ENCODE measurements at regions not wholly inside any gene's neighbourhood (a gene's known extent, or its start where the extent isn't known, plus 50 kb on each side); places are given as distances from the start of the nearest gene placed in this dataset.

DNA sequence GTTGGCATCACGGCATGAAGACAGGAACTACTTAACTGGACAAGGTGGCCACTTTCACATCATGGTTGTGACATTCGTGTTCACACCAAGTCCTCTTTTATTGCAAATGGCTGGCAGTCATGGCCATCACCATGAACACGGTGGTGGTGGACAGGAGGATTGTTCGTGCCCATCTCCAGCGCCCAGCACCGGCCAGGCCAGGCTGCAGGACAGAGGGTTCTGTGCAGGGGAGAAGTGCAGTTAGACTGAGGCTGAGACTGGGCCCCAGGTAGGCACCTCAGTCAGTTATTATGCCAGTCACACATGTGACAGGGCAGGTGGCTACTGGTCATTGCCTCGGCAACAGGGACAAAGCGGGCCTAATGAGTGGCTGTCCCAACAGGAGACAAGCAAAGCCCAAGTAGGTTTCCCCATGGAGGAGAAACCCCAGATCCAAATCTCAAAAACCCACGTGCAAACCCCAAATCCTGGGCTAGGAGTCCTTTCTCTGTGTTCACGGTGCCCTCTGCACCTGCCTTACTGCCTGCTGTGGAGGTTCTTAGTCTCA is 468.1 kb upstream of the MYT1L start:
- H3K27ac Mint-ChIP-seq: no peak overlapping the region
- no peak overlapping the region for H3K4me3 Mint-ChIP-seq
- peaks cover 1 to 12% (median 3%) of the 10 kb centered on the region in 3 donors for H3K27me3 Mint-ChIP-seq (ENCODE audit: low read depth in 3 of 3)
- H3K4me1 Mint-ChIP-seq: no peaks in the 10 kb centered on the region
- no peak for DNase-seq
- no peaks in the 10 kb centered on the region for H3K36me3 Mint-ChIP-seq
- H3K9me3 Mint-ChIP-seq: peaks cover 0 to 7% (median 0%) of the 10 kb centered on the region in 6 donors

DNA sequence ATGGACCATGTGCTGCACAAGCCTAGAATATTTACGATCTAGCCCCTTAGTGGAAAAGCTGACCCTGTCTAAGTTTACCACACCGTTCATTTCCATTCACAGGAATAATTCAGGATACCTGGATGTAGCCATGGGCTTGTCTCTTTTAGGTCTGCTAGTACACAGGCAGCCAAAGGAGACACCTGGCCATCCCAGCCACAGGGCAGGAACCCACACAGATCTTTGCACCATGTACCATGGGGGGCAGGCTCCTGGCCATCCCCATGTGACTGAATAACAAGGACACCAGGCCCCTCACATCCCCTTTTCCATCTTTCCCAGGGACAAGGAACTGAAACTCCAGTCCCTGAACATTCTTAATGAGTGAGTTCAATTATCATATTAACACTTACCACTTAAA is 467.3 kb upstream of the MYT1L start:
- Mint-ChIP-seq H3K27ac (no peak overlapping the region), H3K36me3 (no peaks in the 10 kb centered on the region), H3K4me3 (no peak overlapping the region), H3K27me3 (ENCODE audit: low read depth in 3 of 3) (peaks cover 0 to 10% (median 3%) of the 10 kb centered on the region in 3 donors), H3K9me3 (peaks cover 0 to 7% (median 0%) of the 10 kb centered on the region in 6 donors), H3K4me1 (no peaks in the 10 kb centered on the region)
- no peak for DNase-seq

DNA sequence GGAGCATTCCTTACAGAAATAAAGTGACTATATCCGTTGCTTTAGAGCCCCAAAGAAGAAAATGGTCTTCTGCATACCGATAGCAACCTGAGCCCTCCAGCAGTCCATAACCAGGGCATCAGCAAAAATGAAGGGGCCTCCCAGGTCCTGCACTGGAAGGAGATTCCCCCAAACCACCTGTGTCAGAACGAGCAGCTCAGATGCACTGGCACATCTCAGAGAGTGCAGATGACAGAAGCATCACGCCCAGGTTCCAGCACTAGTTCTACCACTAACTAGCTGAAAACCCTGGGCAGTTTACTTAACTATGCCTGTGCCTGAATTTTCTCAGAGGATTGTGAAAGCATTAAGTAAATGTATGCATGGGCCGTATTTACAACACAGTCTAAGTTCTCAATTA is 466.7 kb upstream of the MYT1L start:
- no peak overlapping the region for H3K4me3 Mint-ChIP-seq
- no peaks in the 10 kb centered on the region for H3K36me3 Mint-ChIP-seq
- H3K27me3 Mint-ChIP-seq (ENCODE audit: low read depth in 3 of 3): peaks cover 0 to 10% (median 3%) of the 10 kb centered on the region in 3 donors
- H3K27ac Mint-ChIP-seq: no peak overlapping the region
- no peaks in the 10 kb centered on the region for H3K4me1 Mint-ChIP-seq
- no peak for DNase-seq
- peaks cover 0 to 7% (median 0%) of the 10 kb centered on the region in 6 donors for H3K9me3 Mint-ChIP-seq

DNA sequence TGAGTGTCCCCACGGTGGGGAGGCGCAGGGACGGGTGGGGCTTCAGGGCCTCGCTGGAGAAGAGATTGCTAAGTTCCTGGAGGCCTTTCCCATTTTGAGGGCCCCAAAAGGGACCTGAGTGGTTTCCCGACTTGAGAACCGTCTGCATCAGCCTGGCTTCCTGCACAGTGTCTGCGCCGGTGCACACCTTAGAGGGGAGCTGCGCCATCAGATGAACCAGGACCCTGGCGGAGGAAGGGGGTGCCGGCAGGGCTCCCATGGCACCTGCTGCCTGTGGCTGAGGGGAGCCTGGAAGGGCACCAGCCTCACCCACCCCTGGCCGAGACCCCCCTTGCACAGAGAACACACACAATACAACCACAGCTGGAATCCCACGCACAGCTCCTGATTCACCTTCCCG is 465.1 kb upstream of the MYT1L start:
- DNase-seq: no peak
- Mint-ChIP-seq H3K4me3 (no peak overlapping the region), H3K9me3 (peaks cover 0 to 1% (median 0%) of the 10 kb centered on the region in 6 donors), H3K36me3 (no peaks in the 10 kb centered on the region), H3K4me1 (no peaks in the 10 kb centered on the region), H3K27me3 (ENCODE audit: low read depth in 3 of 3) (peaks cover 0 to 7% (median 3%) of the 10 kb centered on the region in 3 donors), H3K27ac (no peak overlapping the region)

DNA sequence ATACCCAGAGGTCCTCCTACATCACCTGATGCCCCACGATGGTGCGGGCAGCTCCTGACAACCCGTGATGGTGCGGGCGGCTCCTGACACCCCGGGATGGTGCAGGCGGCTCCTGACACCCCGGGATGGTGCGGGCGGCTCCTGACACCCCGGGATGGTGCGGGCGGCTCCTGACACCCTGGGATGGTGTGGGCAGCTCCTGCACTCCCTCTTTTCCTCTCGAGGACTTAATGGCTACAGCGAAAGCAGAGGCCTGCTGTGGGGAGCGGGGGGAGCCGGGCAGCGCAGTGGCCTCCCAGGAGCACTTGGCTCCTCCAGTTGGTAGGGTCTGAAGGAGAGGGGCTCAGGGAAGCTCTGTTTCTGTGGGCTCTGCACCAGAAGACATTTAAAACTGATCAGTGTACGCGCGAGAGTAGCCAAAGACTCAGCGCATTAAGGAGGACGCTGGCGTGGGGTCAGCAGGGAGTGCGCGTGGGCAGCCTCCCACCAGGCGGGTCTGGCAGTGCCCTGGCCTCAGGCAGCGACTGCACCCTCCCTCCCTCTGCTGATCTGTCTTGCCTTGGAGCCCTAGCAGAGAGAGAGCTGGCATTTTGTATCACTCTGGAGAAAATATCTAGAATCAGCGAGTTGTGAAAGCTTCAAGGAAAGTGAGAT is 464.5 kb upstream of the MYT1L start:
- Mint-ChIP-seq H3K36me3 (no peaks in the 10 kb centered on the region), H3K4me1 (no peaks in the 10 kb centered on the region), H3K9me3 (no peaks in the 10 kb centered on the region), H3K27ac (no peak overlapping the region), H3K4me3 (no peak overlapping the region), H3K27me3 (ENCODE audit: low read depth in 3 of 3) (peaks cover 2 to 7% (median 3%) of the 10 kb centered on the region in 3 donors)
- DNase-seq: no peak

DNA sequence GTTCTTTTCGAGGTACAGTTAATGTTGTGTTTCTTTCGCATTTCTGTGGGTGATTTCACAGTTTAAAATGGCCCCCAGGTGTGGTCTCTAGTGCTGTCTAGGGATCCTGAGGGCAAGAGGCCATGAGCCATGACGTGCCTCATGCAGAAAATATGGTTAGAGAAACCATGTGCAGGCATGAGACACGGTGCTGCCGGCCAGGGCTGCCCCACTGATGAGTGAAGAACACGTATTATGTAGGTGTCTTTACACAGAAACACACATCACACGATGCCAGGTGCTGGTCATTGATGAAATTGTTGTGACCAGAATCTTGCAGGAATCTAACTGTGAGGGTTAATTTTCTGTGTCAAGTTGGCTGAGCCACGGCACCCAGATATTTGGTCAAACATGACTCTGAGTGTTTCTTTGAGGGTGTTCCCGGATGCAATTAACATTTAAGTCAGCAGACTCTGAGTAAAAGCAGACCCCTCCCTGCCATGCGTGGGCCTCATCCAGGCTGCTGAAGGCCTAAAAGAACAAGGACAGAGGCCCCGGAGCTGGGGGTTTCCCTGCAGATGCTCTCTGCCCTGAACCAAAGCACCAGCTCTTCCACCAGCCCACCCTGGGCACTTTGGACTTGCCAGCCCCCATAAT is 463.0 kb upstream of the MYT1L start:
- Mint-ChIP-seq H3K27ac (no peak overlapping the region), H3K36me3 (no peaks in the 10 kb centered on the region), H3K4me3 (no peak overlapping the region), H3K4me1 (no peaks in the 10 kb centered on the region), H3K27me3 (ENCODE audit: low read depth in 3 of 3) (peaks cover 2 to 7% (median 3%) of the 10 kb centered on the region in 3 donors), H3K9me3 (no peaks in the 10 kb centered on the region)
- no peak for DNase-seq

DNA sequence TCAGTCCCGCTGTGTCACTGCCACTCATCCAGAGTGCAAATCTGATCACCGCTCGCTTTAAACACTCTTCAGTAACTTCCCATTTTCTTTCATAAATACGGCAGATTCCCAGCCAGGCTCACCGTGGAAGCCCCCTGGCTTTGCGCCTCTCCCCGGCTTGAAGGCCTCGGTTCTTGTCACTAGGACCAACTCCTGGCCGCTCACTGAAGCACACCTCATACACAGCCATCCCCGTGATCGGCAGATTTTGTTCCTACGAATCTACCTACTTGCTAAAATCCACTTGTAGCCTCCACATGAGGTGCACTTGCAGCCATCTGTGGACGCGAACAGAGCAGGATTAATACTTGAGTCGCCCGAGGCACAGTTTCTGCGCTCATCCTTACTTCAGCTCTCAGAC is 462.4 kb upstream of the MYT1L start:
- H3K4me3 Mint-ChIP-seq: no peak overlapping the region
- peaks cover 2 to 7% (median 3%) of the 10 kb centered on the region in 3 donors for H3K27me3 Mint-ChIP-seq (ENCODE audit: low read depth in 3 of 3)
- H3K27ac Mint-ChIP-seq: no peak overlapping the region
- H3K4me1 Mint-ChIP-seq: no peaks in the 10 kb centered on the region
- no peaks in the 10 kb centered on the region for H3K9me3 Mint-ChIP-seq
- DNase-seq: no peak
- H3K36me3 Mint-ChIP-seq: no peaks in the 10 kb centered on the region

DNA sequence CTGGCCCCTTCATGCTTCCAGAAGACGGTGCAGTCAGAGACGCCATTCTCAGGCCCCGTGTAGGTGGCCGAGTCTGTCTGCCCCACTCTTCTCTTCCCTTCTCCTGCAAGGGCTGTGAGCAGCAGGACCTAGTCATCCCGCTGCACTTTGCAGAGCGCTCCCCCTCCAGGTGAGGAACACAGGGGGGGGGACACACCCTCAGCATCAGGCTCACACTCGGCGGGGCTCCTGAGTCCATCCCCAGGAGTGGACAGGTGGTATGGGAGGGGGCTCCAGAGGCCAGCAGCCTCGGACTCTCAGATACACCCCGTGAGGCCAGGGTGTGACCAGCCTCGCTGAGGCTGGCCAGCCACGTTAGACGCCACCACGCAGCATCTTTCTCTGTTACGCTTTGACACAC is 460.5 kb upstream of the MYT1L start:
- no peak overlapping the region for H3K4me3 Mint-ChIP-seq
- H3K4me1 Mint-ChIP-seq: no peaks in the 10 kb centered on the region
- no peak for DNase-seq
- H3K9me3 Mint-ChIP-seq: no peaks in the 10 kb centered on the region
- peaks cover 3% of the 10 kb centered on the region in 3 donors for H3K27me3 Mint-ChIP-seq (ENCODE audit: low read depth in 3 of 3)
- no peaks in the 10 kb centered on the region for H3K36me3 Mint-ChIP-seq
- no peak overlapping the region for H3K27ac Mint-ChIP-seq

DNA sequence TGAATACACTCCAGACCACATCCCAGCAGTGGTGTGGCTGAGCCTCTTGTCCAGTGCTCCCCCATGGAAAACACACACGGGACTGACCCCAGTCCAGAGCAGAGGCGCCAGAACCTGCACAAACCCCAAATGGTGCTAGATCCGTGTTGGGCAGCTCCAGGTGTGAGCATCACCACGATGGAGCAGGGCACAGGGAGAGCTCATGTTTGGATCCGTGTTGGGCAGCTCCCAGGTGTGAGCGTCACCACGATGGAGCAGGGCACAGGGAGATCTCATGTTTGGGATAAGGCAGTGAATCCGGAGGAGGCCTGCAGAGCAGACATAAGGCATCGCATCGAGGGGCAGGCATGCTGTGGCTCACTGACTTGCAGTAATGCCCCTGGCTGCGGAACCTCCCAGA is 460.0 kb upstream of the MYT1L start:
- Mint-ChIP-seq H3K4me3 (no peak overlapping the region), H3K4me1 (no peaks in the 10 kb centered on the region), H3K27me3 (ENCODE audit: low read depth in 3 of 3) (peaks cover 2 to 3% (median 3%) of the 10 kb centered on the region in 3 donors)

DNA sequence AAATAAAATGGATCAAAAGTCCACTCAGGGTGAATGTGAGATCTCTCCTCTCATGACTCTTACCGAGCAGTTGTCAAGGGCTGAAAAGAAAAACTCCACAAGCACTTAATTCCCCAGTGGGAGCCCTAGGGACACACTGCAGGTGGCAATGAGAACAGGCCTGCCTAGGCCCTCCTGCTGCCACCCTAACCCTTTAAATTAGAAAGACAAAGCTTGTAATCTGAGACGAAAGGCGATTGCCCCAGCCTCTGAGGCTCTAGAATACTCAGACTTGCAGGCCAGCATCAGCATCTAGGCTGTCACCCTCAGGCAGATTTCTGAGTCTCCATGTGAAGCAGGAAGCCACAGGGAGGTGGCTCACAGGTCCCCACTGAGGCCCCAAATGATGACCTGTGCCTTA is 457.0 kb upstream of the MYT1L start:
- Mint-ChIP-seq H3K27me3 (ENCODE audit: low read depth in 3 of 3) (peaks cover 2 to 5% (median 4%) of the 10 kb centered on the region in 3 donors), H3K27ac (no peak overlapping the region), H3K36me3 (no peaks in the 10 kb centered on the region), H3K4me1 (no peaks in the 10 kb centered on the region), H3K9me3 (peaks cover 0 to 2% (median 0%) of the 10 kb centered on the region in 6 donors), H3K4me3 (no peak overlapping the region)
- DNase-seq: no peak

More for the DNA sequence above, 460.0 kb upstream of the MYT1L start:
- Mint-ChIP-seq H3K27ac (no peak overlapping the region), H3K36me3 (no peaks in the 10 kb centered on the region), H3K9me3 (no peaks in the 10 kb centered on the region)
- no peak for DNase-seq

DNA sequence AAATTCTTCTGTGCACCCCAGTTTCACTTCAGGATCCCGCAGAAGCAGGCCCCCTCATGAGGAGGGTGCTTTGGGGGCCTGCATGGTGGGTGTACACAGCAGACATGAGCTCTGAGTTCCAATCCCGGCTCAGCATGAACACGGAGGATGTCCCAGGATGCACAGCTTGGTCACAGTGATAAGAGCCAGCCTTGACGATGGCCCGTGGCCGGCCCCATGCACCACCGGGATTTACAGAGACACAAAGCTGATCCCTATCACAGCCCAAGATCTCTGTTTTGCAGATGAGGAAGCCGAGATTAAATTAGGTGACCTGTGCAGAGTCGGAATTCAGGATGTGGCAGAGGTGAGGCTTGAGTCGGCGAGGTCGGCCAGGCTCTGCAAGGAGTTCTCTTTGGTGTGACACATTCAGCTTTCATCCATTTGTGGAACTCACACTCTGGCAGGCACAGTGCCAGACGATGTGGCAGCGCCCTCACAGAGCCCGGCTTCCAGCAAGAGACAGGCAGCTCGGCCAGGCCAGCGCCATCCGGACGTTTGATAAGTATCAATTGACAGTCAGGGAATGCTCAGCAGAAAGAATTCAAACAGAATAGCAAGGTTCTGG is 456.3 kb upstream of the MYT1L start:
- H3K36me3 Mint-ChIP-seq: no peaks in the 10 kb centered on the region
- H3K4me1 Mint-ChIP-seq: no peaks in the 10 kb centered on the region
- H3K27me3 Mint-ChIP-seq (ENCODE audit: low read depth in 3 of 3): peaks cover 3 to 5% (median 4%) of the 10 kb centered on the region in 3 donors
- no peak for DNase-seq
- H3K9me3 Mint-ChIP-seq: peaks cover 0 to 4% (median 0%) of the 10 kb centered on the region in 6 donors
- no peak overlapping the region for H3K27ac Mint-ChIP-seq
- H3K4me3 Mint-ChIP-seq: no peak overlapping the region

DNA sequence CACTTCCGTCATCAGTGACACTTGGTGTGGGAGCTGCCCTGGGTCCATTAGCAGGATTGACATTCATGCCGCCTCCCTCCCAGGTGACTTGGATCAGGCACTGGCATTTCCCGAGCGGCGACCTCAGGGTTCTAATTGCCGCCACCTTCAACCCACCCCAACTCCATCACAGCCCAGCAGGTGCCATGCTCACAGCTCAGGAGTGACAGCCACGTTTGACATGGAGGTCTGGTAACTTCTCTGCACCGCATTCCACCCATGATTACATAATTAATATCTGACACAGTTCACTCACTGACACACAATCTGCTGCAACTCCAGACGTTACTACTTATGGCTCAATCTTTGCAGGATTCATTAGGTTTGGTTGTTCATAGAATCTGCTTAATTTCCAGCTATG is 450.9 kb upstream of the MYT1L start:
- Mint-ChIP-seq H3K27ac (no peak overlapping the region), H3K4me1 (no peaks in the 10 kb centered on the region)
- no peak for DNase-seq

DNA sequence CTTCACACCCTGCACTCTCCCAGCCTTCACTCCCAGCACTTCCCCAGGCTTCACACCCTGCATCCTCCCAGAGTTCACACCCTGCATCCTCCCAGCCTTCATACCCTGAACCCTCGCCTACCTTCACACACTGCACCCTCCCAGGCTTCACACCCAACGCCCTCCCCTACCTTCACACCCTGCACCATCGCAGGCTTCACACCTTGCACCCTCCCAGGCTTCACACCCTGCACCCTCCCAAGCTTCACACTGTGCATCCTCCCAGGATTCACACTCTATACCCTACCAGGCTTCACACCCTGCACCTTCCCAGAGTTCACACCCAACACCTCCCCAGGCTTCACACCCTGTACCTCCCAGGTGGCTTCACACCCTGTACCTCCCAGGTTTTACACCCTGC is 448.7 kb upstream of the MYT1L start:
- Mint-ChIP-seq H3K36me3 (no peaks in the 10 kb centered on the region), H3K4me3 (no peak overlapping the region), H3K4me1 (no peaks in the 10 kb centered on the region), H3K9me3 (peaks cover 0 to 4% (median 0%) of the 10 kb centered on the region in 6 donors), H3K27ac (no peak overlapping the region), H3K27me3 (ENCODE audit: low read depth in 3 of 3) (peaks cover 2 to 4% (median 3%) of the 10 kb centered on the region in 3 donors)
- no peak for DNase-seq

More for the DNA sequence above, 450.9 kb upstream of the MYT1L start:
- no peak overlapping the region for H3K4me3 Mint-ChIP-seq
- H3K36me3 Mint-ChIP-seq: no peaks in the 10 kb centered on the region
- peaks cover 2 to 4% (median 3%) of the 10 kb centered on the region in 3 donors for H3K27me3 Mint-ChIP-seq (ENCODE audit: low read depth in 3 of 3)
- H3K9me3 Mint-ChIP-seq: peaks cover 0 to 4% (median 0%) of the 10 kb centered on the region in 6 donors

DNA sequence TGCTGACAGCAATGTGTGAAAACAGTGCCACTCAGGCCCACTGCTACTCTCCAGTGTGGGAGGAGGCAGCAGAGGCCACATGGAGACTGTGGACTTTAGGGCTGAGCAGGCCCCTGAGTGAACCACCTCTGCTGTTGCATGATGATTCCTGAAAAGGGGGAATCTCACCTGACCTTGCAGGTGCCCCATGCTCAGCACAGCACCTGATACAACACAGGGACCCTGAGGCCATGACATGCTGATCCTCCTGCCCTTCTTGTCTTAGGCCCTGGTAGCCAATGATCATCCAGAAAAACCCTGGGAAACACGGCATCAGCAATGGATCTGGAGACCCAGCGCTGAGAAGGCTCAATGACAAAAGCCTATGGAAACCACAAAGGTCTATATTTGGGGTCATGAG is 446.8 kb upstream of the MYT1L start:
- H3K4me1 Mint-ChIP-seq: no peaks in the 10 kb centered on the region
- H3K9me3 Mint-ChIP-seq: peaks cover 0 to 4% (median 0%) of the 10 kb centered on the region in 6 donors
- no peak for DNase-seq
- no peak overlapping the region for H3K4me3 Mint-ChIP-seq
- peaks cover 0 to 2% (median 2%) of the 10 kb centered on the region in 3 donors for H3K27me3 Mint-ChIP-seq (ENCODE audit: low read depth in 3 of 3)
- no peaks in the 10 kb centered on the region for H3K36me3 Mint-ChIP-seq
- H3K27ac Mint-ChIP-seq: no peak overlapping the region
